VCaP (cell line): ENCODE measurements at regions not wholly inside any gene's neighbourhood (a gene's known extent, or its start where the extent isn't known, plus 50 kb on each side); places are given as distances from the start of the nearest gene placed in this dataset.

ENCODE experiments used
- H3K27ac ChIP-seq: fragments of 450-650 bp; 2 replicates; pipeline ENCODE4 v1.5.1; 2017
- CTCF ChIP-seq: fragments of 450-650 bp; conservative IDR thresholded peaks from 2 replicates; pipeline ENCODE4 v1.5.1; 2017; ENCODE audit warnings: mild to moderate bottlenecking, moderate library complexity

DNA sequence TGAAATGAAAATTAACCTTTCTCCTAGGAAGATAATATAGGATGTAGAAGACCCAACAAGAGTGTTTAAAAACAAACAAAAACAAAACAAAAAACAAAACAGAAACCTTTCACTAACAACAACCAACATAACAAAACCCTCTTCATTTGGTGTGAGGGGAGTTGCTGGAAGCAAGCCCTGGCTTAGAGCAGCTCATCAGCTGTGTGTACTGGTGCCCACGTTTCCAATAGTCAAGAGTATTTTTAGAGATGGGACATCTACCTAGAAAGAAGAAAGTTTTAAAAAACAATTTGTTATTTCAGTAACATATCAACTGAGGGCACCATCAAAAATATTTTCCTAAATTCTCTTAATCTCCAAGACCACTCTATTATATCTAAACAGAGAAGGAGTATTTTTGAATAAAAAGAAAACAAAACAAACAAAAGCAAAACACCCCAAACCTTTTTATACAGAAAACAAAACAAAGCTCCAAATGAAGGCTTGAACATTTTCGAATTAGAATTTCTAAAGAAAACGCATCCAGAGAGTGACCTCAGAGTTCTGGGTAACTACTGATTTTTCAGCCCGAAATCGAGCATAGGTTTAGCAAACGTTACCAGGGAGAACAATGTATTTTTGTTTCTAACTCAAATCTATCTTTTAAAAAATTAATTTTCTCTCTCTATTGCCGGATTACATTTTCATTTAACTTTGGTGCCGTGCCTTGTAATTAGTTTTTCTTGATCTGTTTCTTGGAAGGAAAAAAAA is 134.6 kb downstream of the INSIG2 start:
- no peak overlapping the region for H3K27ac ChIP-seq
- TF ChIP-seq CTCF = no peak

- peak; percentile 59 for TF ChIP-seq CTCF
- H3K27ac ChIP-seq = no peak overlapping the region
Observed at GRCh38 chr2:118222273-118222594, 134.0 kb downstream of the INSIG2 start.

DNA sequence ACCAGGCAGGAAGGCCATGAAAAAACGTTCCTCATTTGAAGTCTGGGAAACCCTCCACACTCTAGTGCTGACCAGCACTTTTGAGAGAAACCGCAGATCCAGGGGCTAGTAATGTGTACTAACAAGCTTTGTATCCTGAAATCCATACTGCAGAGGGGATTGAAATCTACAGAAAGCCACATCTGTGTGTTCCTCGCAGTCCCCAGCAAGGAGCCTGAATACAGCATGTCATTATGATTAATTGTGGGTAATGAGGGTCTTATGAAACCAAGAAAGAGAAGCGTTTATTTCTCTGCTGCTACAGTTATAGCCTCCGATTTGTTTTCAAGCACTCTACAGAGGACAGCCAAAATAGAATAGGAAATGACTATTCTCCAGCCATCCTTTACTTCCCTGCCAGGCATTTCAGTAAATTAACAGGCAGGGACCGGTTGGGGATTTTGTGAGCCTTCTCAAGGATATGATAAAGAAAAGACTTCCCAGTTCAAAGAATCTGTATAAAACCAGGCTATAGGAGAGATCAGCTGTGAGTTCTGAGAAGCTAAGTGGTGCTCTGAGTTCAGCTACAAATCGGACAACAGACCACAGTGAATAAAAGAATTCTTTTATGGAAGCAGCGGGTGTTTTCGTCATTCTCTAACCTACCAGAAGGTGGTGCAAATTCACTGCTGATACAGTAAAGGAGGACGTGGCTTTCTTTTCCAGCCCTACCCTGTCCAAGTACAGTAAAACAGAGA is 133.4 kb downstream of the INSIG2 start:
- H3K27ac ChIP-seq = no peak overlapping the region
- peak; percentile 85 for TF ChIP-seq CTCF

GRCh38 chr2:118219611-118220010 is 131.3 kb downstream of the INSIG2 start:
- TF ChIP-seq CTCF = no peak
- H3K27ac ChIP-seq = no peak overlapping the region

GRCh38 chr2:118216224-118216623 is 128.0 kb downstream of the INSIG2 start:
- no peak for TF ChIP-seq CTCF
- no peak overlapping the region for H3K27ac ChIP-seq

DNA sequence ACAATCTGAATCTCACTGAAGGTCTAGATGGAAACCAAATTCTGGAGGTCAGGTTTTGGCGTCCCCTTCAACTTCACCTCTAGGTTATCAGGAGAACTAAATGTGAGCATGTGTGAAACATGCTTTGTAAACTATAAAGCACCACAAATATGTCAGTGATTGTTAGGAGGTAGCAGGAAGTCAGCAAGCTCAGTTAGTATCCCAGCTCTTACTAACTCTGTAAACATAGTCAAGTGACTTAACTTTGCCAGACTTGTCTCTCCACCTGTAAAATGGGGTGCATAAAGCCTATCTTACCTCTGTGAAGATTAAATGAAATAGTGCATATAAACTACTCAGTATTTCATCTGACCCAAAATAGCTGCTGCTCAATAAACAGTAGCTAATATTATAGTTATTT is 121.5 kb downstream of the INSIG2 start:
- H3K27ac ChIP-seq = no peak overlapping the region
- TF ChIP-seq CTCF = no peak

DNA sequence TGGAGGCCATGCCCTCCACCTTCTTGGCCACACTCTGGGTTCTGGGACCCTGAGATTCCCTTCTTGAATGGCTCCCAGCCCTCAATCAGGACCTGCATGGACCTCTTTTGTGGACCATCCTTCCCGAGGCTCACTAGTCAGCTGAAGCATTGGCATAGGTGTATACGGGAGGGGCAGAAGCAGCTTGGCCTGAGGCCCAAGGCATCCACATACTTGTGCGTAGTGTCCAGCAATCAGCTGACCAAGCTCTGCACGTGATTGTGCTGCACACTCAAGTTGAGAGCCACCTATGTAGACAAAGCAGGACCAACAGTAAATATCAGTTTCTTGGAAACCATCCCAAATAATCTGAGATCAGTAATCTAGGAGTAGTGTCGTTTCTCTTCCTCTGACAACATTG is 119.6 kb downstream of the INSIG2 start:
- H3K27ac ChIP-seq = no peak overlapping the region
- no peak for TF ChIP-seq CTCF
